ENCODE measurements at regions not wholly inside any gene's neighbourhood (a gene's known extent, or its start where the extent isn't known, plus 50 kb on each side); places are given as distances from the start of the nearest gene placed in this dataset.
A peak's percentile ranks its signal among the peaks of the same experiment; 100 is the strongest.

DNA sequence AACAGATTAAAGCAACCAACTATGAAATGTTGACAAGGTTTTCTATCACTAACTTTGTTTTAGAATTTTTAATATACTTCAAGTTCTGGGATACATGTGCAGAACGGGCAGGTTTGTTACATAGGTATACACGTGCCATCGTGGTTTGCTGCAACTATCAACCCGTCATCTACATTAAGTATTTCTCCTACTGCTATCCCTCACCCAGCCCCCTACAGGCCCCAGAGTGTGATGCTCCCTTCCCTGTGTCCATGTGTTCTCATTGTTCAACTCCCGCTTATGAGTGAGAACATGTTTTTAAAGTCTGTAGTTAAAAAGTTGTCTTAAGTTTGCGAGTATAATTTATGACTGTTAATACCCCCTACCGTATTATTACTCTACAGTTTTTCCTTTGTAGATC lies 844.3 kb upstream of the MANEA start:
- DNase-seq (ENCODE audit: low spot score), result no peak
- Histone ChIP-seq H3K36me3 (replicated peaks in 1 of 2; ENCODE audit: control insufficient read depth in 1 of 2, insufficient read depth in 2 of 2, low read length in 2 of 2) (no peaks in the 10 kb centered on the region), H2AFZ (ENCODE audit: low read length) (no peak overlapping the region), H3K9me3 (ENCODE audit: low read length) (peaks cover 7% of the 10 kb centered on the region; the same call in 1 of the 2 replicates), H3K27me3 (ENCODE audit: control insufficient read depth in 1 of 2, insufficient read depth in 2 of 2, low read length in 2 of 2) (no peaks in the 10 kb centered on the region), H4K20me1 (ENCODE audit: insufficient read depth, low read length) (no peaks in the 10 kb centered on the region), H3K27ac (ENCODE audit: extremely low read length, insufficient read depth, low read length) (no peak overlapping the region), H3K4me3 (replicated peaks in 1 of 3; ENCODE audit: insufficient read depth in 1 of 3, low read depth in 2 of 3, low read length in 3 of 3) (no peak overlapping the region), H3K79me2 (ENCODE audit: insufficient read depth, low read length) (no peaks in the 10 kb centered on the region), H3K4me1 (ENCODE audit: insufficient read depth, low read length) (no peaks in the 10 kb centered on the region), H3K4me2 (ENCODE audit: low read depth, low read length) (no peak overlapping the region), H3K9ac (ENCODE audit: insufficient read depth, low read depth, low read length) (no peak overlapping the region)
- intact Hi-C loops (cut with micrococcal nuclease; ENCODE audit: unreplicated experiment) (no loop called here), in situ Hi-C loops (cut with HindIII; ENCODE audit: extremely low pct_ligation_motif_present, low pct_unique_long_range_greater_than_20kb) (no loop called here)
- ATAC-seq, result peak; percentile 42; the same call in 1 of the 3 replicates
- BruUV-seq (replicated peaks), result no TSS peak
- 47% methylated on average over 7 of the region's 7 CpGs for WGBS (ENCODE audit: low lambda C conversion rate)
- ChIA-PET POLR2A (no interaction called here), CTCF (ENCODE audit: low intra/inter-chr PET ratio, low total read pairs) (no interaction called here)
- no peak for TF ChIP-seq ONECUT2 (CRISPR knock-in tag; IDR thresholded peaks at IDR 0.05)
- no peak for TF ChIP-seq HIC2 (CRISPR knock-in tag; IDR thresholded peaks at IDR 0.05; ENCODE audit: low read depth)
- TF ChIP-seq, protein P1, sequence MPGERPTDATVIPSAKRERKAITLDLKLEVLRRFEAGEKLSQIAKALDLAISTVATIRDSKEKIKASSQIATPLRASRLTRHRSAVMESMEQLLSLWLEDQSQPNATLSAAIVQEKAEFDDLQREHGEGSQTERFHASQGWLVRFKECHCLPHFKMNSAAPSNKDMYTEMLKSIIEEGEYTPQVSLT (CRISPR knock-in tag; IDR thresholded peaks at IDR 0.05; ENCODE audit: borderline replicate concordance, low read depth), result no peak
- no peak for TF ChIP-seq TCF12 (IDR thresholded peaks at IDR 0.05)
- no peak for TF ChIP-seq TCF12 (CRISPR knock-in tag; IDR thresholded peaks at IDR 0.05)
- TF ChIP-seq, protein P2, sequence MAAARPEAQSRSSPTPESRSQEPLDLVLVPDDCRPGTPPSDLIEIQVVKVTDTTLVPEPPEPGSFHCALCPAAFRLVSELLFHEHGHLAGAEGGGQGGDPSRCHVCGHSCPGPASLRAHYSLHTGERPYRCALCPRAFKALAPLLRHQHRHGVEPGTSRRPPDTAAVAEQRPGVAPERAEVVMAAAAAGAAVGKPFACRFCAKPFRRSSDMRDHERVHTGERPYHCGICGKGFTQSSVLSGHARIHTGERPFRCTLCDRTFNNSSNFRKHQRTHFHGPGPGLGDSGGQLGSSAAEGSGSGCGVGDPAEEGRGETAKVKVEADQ (CRISPR knock-in tag; IDR thresholded peaks at IDR 0.05; ENCODE audit: borderline replicate concordance), result no peak
- TF ChIP-seq, protein P3, sequence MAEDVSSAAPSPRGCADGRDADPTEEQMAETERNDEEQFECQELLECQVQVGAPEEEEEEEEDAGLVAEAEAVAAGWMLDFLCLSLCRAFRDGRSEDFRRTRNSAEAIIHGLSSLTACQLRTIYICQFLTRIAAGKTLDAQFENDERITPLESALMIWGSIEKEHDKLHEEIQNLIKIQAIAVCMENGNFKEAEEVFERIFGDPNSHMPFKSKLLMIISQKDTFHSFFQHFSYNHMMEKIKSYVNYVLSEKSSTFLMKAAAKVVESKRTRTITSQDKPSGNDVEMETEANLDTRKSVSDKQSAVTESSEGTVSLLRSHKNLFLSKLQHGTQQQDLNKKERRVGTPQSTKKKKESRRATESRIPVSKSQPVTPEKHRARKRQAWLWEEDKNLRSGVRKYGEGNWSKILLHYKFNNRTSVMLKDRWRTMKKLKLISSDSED (CRISPR knock-in tag; IDR thresholded peaks at IDR 0.05), result no peak
- TF ChIP-seq RFX1 (IDR thresholded peaks at IDR 0.05), result no peak
- no peak for TF ChIP-seq ESRRA (CRISPR knock-in tag; IDR thresholded peaks at IDR 0.05; ENCODE audit: low read depth)
- no peak for TF ChIP-seq ZNF678 (CRISPR knock-in tag; IDR thresholded peaks at IDR 0.05)
- TF ChIP-seq ZNF773 (CRISPR knock-in tag; IDR thresholded peaks at IDR 0.05; ENCODE audit: borderline replicate concordance), result no peak
- TF ChIP-seq NPAS2 (CRISPR knock-in tag; IDR thresholded peaks at IDR 0.05; ENCODE audit: borderline replicate concordance), result no peak
- TF ChIP-seq, protein P4, sequence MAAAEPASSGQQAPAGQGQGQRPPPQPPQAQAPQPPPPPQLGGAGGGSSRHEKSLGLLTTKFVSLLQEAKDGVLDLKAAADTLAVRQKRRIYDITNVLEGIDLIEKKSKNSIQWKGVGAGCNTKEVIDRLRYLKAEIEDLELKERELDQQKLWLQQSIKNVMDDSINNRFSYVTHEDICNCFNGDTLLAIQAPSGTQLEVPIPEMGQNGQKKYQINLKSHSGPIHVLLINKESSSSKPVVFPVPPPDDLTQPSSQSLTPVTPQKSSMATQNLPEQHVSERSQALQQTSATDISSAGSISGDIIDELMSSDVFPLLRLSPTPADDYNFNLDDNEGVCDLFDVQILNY (CRISPR knock-in tag; conservative IDR thresholded peaks at IDR 0.05), result no peak
- no peak for TF ChIP-seq GATAD2A (CRISPR knock-in tag; IDR thresholded peaks at IDR 0.05)
- TF ChIP-seq ARNTL (CRISPR knock-in tag; IDR thresholded peaks at IDR 0.05), result no peak
- no peak for TF ChIP-seq ZNF772 (CRISPR knock-in tag; IDR thresholded peaks at IDR 0.05)
- no peak for TF ChIP-seq ZNF44 (CRISPR knock-in tag; IDR thresholded peaks at IDR 0.05)
- no peak for TF ChIP-seq THYN1 (CRISPR knock-in tag; IDR thresholded peaks at IDR 0.05; ENCODE audit: borderline replicate concordance, low read depth)
- TF ChIP-seq, protein P5, sequence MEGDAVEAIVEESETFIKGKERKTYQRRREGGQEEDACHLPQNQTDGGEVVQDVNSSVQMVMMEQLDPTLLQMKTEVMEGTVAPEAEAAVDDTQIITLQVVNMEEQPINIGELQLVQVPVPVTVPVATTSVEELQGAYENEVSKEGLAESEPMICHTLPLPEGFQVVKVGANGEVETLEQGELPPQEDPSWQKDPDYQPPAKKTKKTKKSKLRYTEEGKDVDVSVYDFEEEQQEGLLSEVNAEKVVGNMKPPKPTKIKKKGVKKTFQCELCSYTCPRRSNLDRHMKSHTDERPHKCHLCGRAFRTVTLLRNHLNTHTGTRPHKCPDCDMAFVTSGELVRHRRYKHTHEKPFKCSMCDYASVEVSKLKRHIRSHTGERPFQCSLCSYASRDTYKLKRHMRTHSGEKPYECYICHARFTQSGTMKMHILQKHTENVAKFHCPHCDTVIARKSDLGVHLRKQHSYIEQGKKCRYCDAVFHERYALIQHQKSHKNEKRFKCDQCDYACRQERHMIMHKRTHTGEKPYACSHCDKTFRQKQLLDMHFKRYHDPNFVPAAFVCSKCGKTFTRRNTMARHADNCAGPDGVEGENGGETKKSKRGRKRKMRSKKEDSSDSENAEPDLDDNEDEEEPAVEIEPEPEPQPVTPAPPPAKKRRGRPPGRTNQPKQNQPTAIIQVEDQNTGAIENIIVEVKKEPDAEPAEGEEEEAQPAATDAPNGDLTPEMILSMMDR (CRISPR knock-in tag; IDR thresholded peaks at IDR 0.05), result no peak
- no peak for TF ChIP-seq ZNF224 (CRISPR knock-in tag; IDR thresholded peaks at IDR 0.05)
- FAIRE-seq, result no peak

All from HepG2 (cell line).